Transverse colon (tissue), 3 donors: ENCODE measurements at regions not wholly inside any gene's neighbourhood (a gene's known extent, or its start where the extent isn't known, plus 50 kb on each side); places are given as distances from the start of the nearest gene placed in this dataset.

ENCODE experiments used
- EP300 ChIP-seq: sonication (generic); formaldehyde crosslinking; IDR thresholded peaks from one replicate; pipeline ENCODE4 v1.6.1; 2017; ENCODE audit warnings: antibody characterized with exemption, low read depth
- POLR2A ChIP-seq: fragments of 450-650 bp; IDR thresholded peaks from one replicate; pipeline ENCODE4 v1.6.1; 2016; ENCODE audit warnings: antibody characterized with exemption, mild to moderate bottlenecking, moderate library complexity
- TF ChIP-seq, protein P1 (sequence below), 5 experiments: fragments of 200-600 bp in 3 of 5; fragments of 450-650 bp in 2 of 5; sonication (generic) in 3 of 5; IDR thresholded peaks; 1 replicate in 2 of 5; 2 replicates in 3 of 5; pipeline ENCODE4 v1.5.1; 2016 to 2017; ENCODE audit warnings: antibody characterized with exemption in 5 of 5, inconsistent platforms in 3 of 5, mild to moderate bottlenecking in 2 of 5, moderate library complexity in 1 of 5

DNA sequence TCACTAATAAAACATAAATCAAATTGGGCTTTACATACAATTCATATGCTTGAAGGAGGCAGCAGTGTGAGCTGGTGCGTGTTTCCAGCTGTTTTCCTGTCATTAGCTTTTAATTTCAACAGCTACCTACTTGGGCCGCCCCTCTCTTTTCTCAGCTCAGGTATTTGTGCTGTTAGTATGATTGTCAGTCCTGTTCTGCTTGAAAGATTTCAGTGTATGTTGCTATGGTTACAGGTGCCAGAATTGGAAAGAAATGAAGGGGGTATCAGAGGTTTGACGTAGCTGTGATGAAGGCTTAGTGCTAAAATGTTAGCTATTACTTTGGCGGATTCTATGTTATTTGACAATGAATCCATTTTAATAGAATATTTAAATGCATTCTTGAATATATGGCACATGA lies 440.3 kb downstream of the ZIC3 start:
- TF ChIP-seq, protein P1, sequence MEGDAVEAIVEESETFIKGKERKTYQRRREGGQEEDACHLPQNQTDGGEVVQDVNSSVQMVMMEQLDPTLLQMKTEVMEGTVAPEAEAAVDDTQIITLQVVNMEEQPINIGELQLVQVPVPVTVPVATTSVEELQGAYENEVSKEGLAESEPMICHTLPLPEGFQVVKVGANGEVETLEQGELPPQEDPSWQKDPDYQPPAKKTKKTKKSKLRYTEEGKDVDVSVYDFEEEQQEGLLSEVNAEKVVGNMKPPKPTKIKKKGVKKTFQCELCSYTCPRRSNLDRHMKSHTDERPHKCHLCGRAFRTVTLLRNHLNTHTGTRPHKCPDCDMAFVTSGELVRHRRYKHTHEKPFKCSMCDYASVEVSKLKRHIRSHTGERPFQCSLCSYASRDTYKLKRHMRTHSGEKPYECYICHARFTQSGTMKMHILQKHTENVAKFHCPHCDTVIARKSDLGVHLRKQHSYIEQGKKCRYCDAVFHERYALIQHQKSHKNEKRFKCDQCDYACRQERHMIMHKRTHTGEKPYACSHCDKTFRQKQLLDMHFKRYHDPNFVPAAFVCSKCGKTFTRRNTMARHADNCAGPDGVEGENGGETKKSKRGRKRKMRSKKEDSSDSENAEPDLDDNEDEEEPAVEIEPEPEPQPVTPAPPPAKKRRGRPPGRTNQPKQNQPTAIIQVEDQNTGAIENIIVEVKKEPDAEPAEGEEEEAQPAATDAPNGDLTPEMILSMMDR (IDR thresholded peaks at IDR 0.05), result no peak
- no peak for TF ChIP-seq EP300
- no peak for TF ChIP-seq POLR2A
